Endothelial cell of umbilical vein (primary cell): ENCODE measurements at regions not wholly inside any gene's neighbourhood (a gene's known extent, or its start where the extent isn't known, plus 50 kb on each side); places are given as distances from the start of the nearest gene placed in this dataset.
A peak's percentile ranks its signal among the peaks of the same experiment; 100 is the strongest.

Source experiments
- BruUV-seq: library from RNA; stranded (reverse); fragments of 400-500 nt; replicated peaks from 2 replicates; lab custom pipeline; 2021; lab: Mats Ljungman, UMichigan
- CTCF ChIA-PET: fragments of 300-600, 350-600 bp; sonication (Branson Sonifier 250); formaldehyde crosslinking; loops from one replicate; lab custom pipeline; 2021; ENCODE audit warnings: antibody characterized with exemption, inconsistent platforms; lab: Charles Lee
- POLR2A ChIA-PET: fragments of 300-600, 350-600 bp; sonication (Branson Sonifier 250); formaldehyde crosslinking; loops from one replicate; lab custom pipeline; 2021; ENCODE audit warnings: antibody characterized with exemption, inconsistent platforms; lab: Charles Lee
- DNase-seq: peaks from one replicate; pipeline ENCODE4 v3.0.0-alpha.2; 2011; ENCODE audit warnings: low read depth, low spot score
- FAIRE-seq: peaks from 2 replicates; lab custom pipeline; 2011; peaks lifted over from hg19 to GRCh38; lab: Jason Lieb, UNC
- H2AFZ ChIP-seq: 2 replicates; pipeline ENCODE4 v1.6.0; 2012; ENCODE audit warnings: low read depth, low read length, control low read depth, inconsistent platforms
- H3K27ac ChIP-seq: 2 replicates; pipeline ENCODE4 v1.5.1; 2011; ENCODE audit warnings: low read depth, mild to moderate bottlenecking, control low read depth, low read length, moderate library complexity; ENCODE audit not compliant: insufficient read depth
- H3K27me3 ChIP-seq, 2 experiments: 2 replicates each; pipeline versions ENCODE4 v1.6.0 to v1.6.1; 2011; ENCODE audit warnings: low read length in 2 of 2, mixed read lengths in 1 of 2; ENCODE audit not compliant: control insufficient read depth in 2 of 2, insufficient read depth in 2 of 2
- H3K36me3 ChIP-seq, 2 experiments: 2 replicates in 1 of 2; 3 replicates in 1 of 2; pipeline ENCODE4 v1.5.1; 2011; ENCODE audit warnings: low read length in 2 of 2, mild to moderate bottlenecking in 1 of 2, moderate library complexity in 1 of 2; ENCODE audit not compliant: control insufficient read depth in 2 of 2, insufficient read depth in 2 of 2; ENCODE audit errors: extremely low read depth in 1 of 2
- H3K4me1 ChIP-seq: 3 replicates; pipeline ENCODE4 v1.5.1; 2011; ENCODE audit warnings: mild to moderate bottlenecking, low read length; ENCODE audit not compliant: control insufficient read depth, insufficient read depth; ENCODE audit errors: extremely low read depth
- H3K4me2 ChIP-seq: 2 replicates; pipeline ENCODE4 v1.6.1; 2011; ENCODE audit warnings: low read length, control low read depth, mixed read lengths; ENCODE audit not compliant: insufficient read depth
- H3K4me3 ChIP-seq, 3 experiments: fragments of 200-600 bp in 1 of 3; sonication (generic), shearing (Covaris generic) in 1 of 3; replicated peaks in 1 of 3; 2 replicates each; pipeline ENCODE4 v1.5.1; 2011 to 2016; ENCODE audit warnings: control low read depth in 3 of 3, low read length in 3 of 3, mild to moderate bottlenecking in 2 of 3, inconsistent platforms in 1 of 3, low read depth in 1 of 3, moderate library complexity in 1 of 3; ENCODE audit not compliant: insufficient read depth in 1 of 3
- H3K79me2 ChIP-seq: 2 replicates; pipeline ENCODE4 v1.6.0; 2012; ENCODE audit warnings: low read length, inconsistent platforms; ENCODE audit not compliant: control insufficient read depth, insufficient read depth
- H3K9ac ChIP-seq: replicated peaks from 2 replicates; pipeline ENCODE3; 2011; ENCODE audit warnings: low read length, control low read depth; ENCODE audit not compliant: insufficient read depth; ENCODE audit errors: extremely low read depth
- H3K9me1 ChIP-seq: replicated peaks from 3 replicates; pipeline ENCODE4 v1.6.0; 2011; ENCODE audit warnings: mild to moderate bottlenecking, low read length; ENCODE audit not compliant: control insufficient read depth, insufficient read depth; ENCODE audit errors: extremely low read depth
- H3K9me3 ChIP-seq: replicated peaks from 2 replicates; pipeline ENCODE4 v1.5.1; 2012; ENCODE audit warnings: low read length, inconsistent platforms; ENCODE audit not compliant: control insufficient read depth, insufficient read depth
- H4K20me1 ChIP-seq: replicated peaks from 2 replicates; pipeline ENCODE3; 2011; ENCODE audit warnings: mild to moderate bottlenecking, low read length; ENCODE audit not compliant: control insufficient read depth, insufficient read depth; ENCODE audit errors: extremely low read depth
- CTCF ChIP-seq, 2 donors: IDR thresholded peaks; 1 replicate in 1 of 2; 2 replicates in 1 of 2; pipeline ENCODE4 v1.5.1; 2011; ENCODE audit warnings: low read length in 2 of 2, mild to moderate bottlenecking in 2 of 2, moderate library complexity in 2 of 2, control low read depth in 1 of 2, inconsistent platforms in 1 of 2, low read depth in 1 of 2; ENCODE audit not compliant: insufficient read depth in 1 of 2; ENCODE audit errors: extremely low read depth in 1 of 2
- EZH2 ChIP-seq: IDR thresholded peaks from 2 replicates; pipeline ENCODE4 v1.6.1; 2012; ENCODE audit warnings: borderline replicate concordance, low read depth, mild to moderate bottlenecking, moderate library complexity, low read length, inconsistent platforms; ENCODE audit not compliant: severe bottlenecking
- FOS ChIP-seq: IDR thresholded peaks from 2 replicates; pipeline ENCODE4 v1.6.1; 2011; ENCODE audit warnings: mild to moderate bottlenecking, low read length, moderate library complexity, borderline replicate concordance; ENCODE audit not compliant: insufficient read depth
- GATA2 ChIP-seq: IDR thresholded peaks from 2 replicates; pipeline ENCODE4 v1.7.0; 2011; ENCODE audit warnings: low read depth, mild to moderate bottlenecking, moderate library complexity, mixed read lengths, low read length; ENCODE audit not compliant: insufficient read length, insufficient read depth
- JUN ChIP-seq: IDR thresholded peaks from 2 replicates; pipeline ENCODE4 v1.6.1; 2011; ENCODE audit warnings: borderline replicate concordance, low read depth; ENCODE audit not compliant: insufficient read length, insufficient read depth
- MAX ChIP-seq: IDR thresholded peaks from 2 replicates; pipeline ENCODE4 v1.6.1; 2011; ENCODE audit not compliant: insufficient read depth, insufficient read length
- MYC ChIP-seq: IDR thresholded peaks from one replicate; pipeline ENCODE4 v1.6.1; 2011; ENCODE audit warnings: mild to moderate bottlenecking, low read depth, low read length
- POLR2A ChIP-seq: IDR thresholded peaks from 2 replicates; pipeline ENCODE4 v1.6.1; 2012; ENCODE audit warnings: low read depth, mild to moderate bottlenecking, control low read depth, low read length
- POLR2AphosphoS5 ChIP-seq: IDR thresholded peaks from 2 replicates; pipeline ENCODE4 v1.6.1; 2012; ENCODE audit warnings: low read depth, mild to moderate bottlenecking, control low read depth, low read length, moderate library complexity; ENCODE audit not compliant: insufficient read depth
- dilution Hi-C: fragments of 300-500 bp; cut with MboI; formaldehyde crosslinking; loops from one replicate; pipeline ENCODE4 v1.15.0; 2019; ENCODE audit warnings: low sequenced_read_pairs; ENCODE audit not compliant: extremely low pct_ligation_motif_present
- intact Hi-C: fragments of 100-400 bp; cut with micrococcal nuclease; formaldehyde crosslinking; loops from one replicate; pipeline ENCODE4 v1.10.0; 2022

- intact Hi-C loops (no loop called here), dilution Hi-C loops (no loop called here)
- Histone ChIP-seq H3K9me3 (no peaks in the 10 kb centered on the region), H3K4me1 (peaks cover 23% of the 10 kb centered on the region), H3K9ac (no peak overlapping the region), H3K9me1 (no peaks in the 10 kb centered on the region), H2AFZ (no peak overlapping the region), H3K4me2 (no peak overlapping the region), H3K36me3 (no peaks in the 10 kb centered on the region), H3K4me3 (no peak overlapping the region), H3K27me3 (no peaks in the 10 kb centered on the region), H4K20me1 (no peaks in the 10 kb centered on the region), H3K79me2 (no peaks in the 10 kb centered on the region), H3K27ac (no peak overlapping the region)
- CTCF ChIA-PET, result no interaction called here
- FAIRE-seq, result peak; percentile 33
- POLR2A ChIA-PET, result no interaction called here
- TF ChIP-seq EZH2 (no peak), MAX (no peak), JUN (no peak), CTCF (IDR thresholded peaks at IDR 0.05; ENCODE audit: extremely low read depth in 1 of 2, insufficient read depth in 1 of 2, low read depth in 1 of 2, low read length in 2 of 2) (no peak), POLR2A (no peak), POLR2AphosphoS5 (no peak), MYC (no peak), FOS (no peak), GATA2 (no peak)
- DNase-seq, result no peak
- no TSS peak for BruUV-seq
Measured at GRCh38 chr6:164101859-164102258, 687.3 kb downstream of the QKI start.
